ENCODE measurements at regions not wholly inside any gene's neighbourhood (a gene's known extent, or its start where the extent isn't known, plus 50 kb on each side); places are given as distances from the start of the nearest gene placed in this dataset.

DNA sequence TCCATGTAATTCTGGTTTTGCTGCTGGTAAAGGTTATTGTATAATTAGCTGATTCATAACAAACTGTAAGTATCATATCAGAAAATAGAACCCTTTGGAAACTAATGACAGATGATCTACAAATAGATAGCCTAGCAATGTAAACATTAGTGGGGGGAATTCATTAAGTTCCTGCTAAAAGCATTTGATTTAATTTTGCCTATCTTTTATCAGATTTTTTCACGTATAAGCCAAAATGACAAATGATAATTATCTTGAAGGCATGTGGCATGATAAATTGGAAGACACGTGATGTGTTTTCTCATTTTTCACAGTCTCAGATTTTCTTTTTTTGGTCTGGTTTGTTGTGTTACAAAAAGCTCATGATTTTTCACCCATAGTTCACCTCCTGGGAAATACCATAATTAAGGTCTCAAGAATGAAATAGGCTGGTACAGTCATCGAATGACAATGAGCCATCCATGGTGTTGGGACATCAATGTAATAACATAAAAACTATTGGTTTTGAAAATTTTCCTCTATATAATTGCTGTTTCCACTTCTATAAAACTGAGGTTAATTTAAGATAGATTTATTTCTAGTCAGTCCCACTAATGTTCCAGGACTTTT, 325.9 kb upstream of the TBL1XR1 start:
- no peaks in the 10 kb centered on the region for H3K27me3 ChIP-seq
- no peaks in the 10 kb centered on the region for H3K9me3 ChIP-seq
- H3K36me3 ChIP-seq, result no peaks in the 10 kb centered on the region
- no peak overlapping the region for H3K4me3 ChIP-seq
- no peak for DNase-seq
- intact Hi-C loops (cut with DNase I; ENCODE audit: low total_unique reads), result no loop called here
- peaks cover 0 to 5% (median 0%) of the 10 kb centered on the region in 4 donors for H3K4me1 ChIP-seq
- H3K27ac ChIP-seq, result no peak overlapping the region
- TF ChIP-seq, protein P1, sequence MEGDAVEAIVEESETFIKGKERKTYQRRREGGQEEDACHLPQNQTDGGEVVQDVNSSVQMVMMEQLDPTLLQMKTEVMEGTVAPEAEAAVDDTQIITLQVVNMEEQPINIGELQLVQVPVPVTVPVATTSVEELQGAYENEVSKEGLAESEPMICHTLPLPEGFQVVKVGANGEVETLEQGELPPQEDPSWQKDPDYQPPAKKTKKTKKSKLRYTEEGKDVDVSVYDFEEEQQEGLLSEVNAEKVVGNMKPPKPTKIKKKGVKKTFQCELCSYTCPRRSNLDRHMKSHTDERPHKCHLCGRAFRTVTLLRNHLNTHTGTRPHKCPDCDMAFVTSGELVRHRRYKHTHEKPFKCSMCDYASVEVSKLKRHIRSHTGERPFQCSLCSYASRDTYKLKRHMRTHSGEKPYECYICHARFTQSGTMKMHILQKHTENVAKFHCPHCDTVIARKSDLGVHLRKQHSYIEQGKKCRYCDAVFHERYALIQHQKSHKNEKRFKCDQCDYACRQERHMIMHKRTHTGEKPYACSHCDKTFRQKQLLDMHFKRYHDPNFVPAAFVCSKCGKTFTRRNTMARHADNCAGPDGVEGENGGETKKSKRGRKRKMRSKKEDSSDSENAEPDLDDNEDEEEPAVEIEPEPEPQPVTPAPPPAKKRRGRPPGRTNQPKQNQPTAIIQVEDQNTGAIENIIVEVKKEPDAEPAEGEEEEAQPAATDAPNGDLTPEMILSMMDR (IDR thresholded peaks at IDR 0.05), result no peak

DNA sequence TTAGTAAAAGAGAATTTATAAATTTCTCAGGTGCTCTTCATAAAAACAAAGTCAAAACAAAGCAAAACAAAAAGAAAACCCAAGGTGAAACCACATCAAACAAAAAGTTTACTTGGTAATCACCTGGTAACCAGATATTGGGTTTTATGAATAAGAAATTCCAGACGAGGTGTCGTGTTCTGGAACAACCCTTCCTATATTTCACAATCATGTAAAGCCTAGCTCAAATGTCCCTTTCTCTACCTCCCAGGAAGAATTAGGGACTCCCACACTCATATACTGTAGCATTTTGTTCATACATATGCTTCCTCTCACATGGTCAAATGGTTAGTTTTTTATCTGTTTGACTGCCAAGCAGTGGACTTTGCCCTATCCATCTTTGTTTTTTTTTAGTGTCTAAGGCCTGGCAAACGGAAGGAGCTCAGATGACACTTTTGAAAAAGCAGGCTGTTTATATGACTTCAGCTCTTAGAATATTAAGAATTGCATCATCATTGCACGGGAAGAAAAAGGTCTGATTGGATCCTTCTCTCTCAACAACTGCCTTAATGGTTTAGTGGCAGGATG, 326.7 kb upstream of the TBL1XR1 start:
- TF ChIP-seq, protein P1 (IDR thresholded peaks at IDR 0.05), result no peak
- Histone ChIP-seq H3K36me3 (no peaks in the 10 kb centered on the region), H3K4me1 (peaks cover 0 to 5% (median 2%) of the 10 kb centered on the region in 4 donors), H3K4me3 (no peak overlapping the region), H3K27me3 (no peaks in the 10 kb centered on the region), H3K27ac (no peak overlapping the region), H3K9me3 (no peaks in the 10 kb centered on the region)
- intact Hi-C loops (cut with DNase I; ENCODE audit: low total_unique reads), result no loop called here
- no peak for DNase-seq

- intact Hi-C loops (cut with DNase I; ENCODE audit: low total_unique reads), result no loop called here
- Histone ChIP-seq H3K9me3 (no peaks in the 10 kb centered on the region), H3K4me1 (peaks cover 0 to 13% (median 2%) of the 10 kb centered on the region in 4 donors), H3K27ac (no peak overlapping the region), H3K4me3 (no peak overlapping the region), H3K36me3 (no peaks in the 10 kb centered on the region), H3K27me3 (no peaks in the 10 kb centered on the region)
- TF ChIP-seq, protein P1 (IDR thresholded peaks at IDR 0.05), result no peak
- no peak for DNase-seq
Observed at GRCh38 chr3:177524742-177525141, 327.5 kb upstream of the TBL1XR1 start.

DNA sequence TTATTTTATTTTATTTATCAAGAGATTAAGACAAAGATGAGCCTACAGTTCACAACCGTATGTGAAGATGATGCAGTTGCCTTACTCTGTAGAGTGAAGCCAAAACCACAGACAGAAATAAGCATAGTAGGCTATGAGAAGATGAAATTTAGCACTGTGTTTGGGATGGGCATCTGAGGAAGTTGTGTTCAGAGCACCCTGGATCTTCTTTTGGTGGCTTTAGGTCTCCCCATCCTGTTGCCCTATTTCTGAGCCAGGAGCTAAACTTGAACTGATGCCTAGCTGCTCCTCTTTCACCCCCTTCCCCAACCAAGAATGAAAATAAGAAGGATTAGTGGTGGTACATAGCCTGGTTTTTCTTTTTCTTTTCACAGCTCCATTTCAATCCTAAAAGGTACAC, 328.1 kb upstream of the TBL1XR1 start:
- Histone ChIP-seq H3K36me3 (no peaks in the 10 kb centered on the region), H3K4me1 (peaks cover 0 to 20% (median 4%) of the 10 kb centered on the region in 4 donors), H3K27me3 (no peaks in the 10 kb centered on the region), H3K4me3 (no peak overlapping the region), H3K9me3 (no peaks in the 10 kb centered on the region), H3K27ac (no peak overlapping the region)
- TF ChIP-seq, protein P1 (IDR thresholded peaks at IDR 0.05), result no peak
- no peak for DNase-seq
- intact Hi-C loops (cut with DNase I; ENCODE audit: low total_unique reads), result no loop called here

DNA sequence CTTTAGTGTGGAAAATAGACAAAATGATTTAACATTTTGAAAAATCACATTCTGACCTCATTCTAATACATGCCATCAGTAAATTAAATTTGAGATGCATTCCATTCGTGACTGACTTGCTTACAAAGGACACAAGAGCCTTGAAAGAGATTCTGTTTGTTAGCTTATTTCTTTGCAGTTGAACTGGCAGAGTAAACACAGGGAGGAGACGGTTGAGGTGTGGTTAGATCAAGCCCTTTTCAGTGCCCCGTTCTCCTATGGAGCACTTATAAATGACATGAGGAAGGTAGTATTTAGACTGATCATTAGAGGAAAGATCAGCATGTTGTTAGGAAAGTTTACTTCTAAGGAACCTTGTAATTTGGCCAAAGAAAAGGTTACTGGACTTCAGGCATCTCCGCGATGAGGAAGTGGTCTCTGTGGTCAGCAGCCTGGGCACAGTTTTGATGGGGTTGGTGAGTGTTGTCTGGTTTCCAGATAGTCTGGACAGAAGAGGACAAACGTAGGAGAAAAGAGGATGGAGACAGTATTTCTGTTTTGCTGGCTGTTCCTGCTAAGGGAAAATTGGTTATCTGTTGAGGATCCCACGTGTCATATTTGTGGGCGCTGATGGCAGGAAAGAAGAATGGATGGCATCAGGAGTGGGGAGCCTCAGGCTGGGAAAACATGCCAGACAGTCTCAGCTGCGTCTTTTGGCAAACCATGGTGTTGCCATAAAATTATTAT, 328.9 kb upstream of the TBL1XR1 start:
- no peaks in the 10 kb centered on the region for H3K9me3 ChIP-seq
- TF ChIP-seq, protein P1 (IDR thresholded peaks at IDR 0.05), result no peak
- intact Hi-C loops (cut with DNase I; ENCODE audit: low total_unique reads), result no loop called here
- no peak overlapping the region for H3K4me3 ChIP-seq
- peak overlapping the region; percentile 10 to 48 for H3K27ac ChIP-seq
- H3K4me1 ChIP-seq, result peaks cover 0 to 25% (median 7%) of the 10 kb centered on the region in 4 donors
- no peaks in the 10 kb centered on the region for H3K27me3 ChIP-seq
- H3K36me3 ChIP-seq, result no peaks in the 10 kb centered on the region
- DNase-seq, result no peak
